ENCODE measurements at regions not wholly inside any gene's neighbourhood (a gene's known extent, or its start where the extent isn't known, plus 50 kb on each side); places are given as distances from the start of the nearest gene placed in this dataset.

DNA sequence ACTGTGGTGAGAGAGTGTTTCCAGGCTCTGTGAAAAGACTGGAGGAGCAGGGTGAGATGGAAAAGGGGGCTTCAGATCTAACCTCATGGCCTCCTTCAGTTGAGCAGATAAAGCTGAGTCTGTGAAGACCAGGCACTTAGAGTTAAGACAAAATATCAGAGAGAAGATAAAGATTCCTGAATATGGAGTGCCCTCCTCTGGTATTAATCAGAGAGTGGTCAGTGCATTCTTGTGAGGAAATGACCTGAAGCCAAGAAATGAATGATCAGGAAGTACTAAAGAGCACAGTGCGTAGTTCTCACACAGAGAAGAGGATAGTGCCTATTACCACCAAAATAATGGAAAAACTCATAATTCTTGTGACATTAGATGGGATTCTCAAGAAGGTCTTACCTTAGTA, 1417.0 kb upstream of the ACO1 start:
- TF ChIP-seq, protein P1, sequence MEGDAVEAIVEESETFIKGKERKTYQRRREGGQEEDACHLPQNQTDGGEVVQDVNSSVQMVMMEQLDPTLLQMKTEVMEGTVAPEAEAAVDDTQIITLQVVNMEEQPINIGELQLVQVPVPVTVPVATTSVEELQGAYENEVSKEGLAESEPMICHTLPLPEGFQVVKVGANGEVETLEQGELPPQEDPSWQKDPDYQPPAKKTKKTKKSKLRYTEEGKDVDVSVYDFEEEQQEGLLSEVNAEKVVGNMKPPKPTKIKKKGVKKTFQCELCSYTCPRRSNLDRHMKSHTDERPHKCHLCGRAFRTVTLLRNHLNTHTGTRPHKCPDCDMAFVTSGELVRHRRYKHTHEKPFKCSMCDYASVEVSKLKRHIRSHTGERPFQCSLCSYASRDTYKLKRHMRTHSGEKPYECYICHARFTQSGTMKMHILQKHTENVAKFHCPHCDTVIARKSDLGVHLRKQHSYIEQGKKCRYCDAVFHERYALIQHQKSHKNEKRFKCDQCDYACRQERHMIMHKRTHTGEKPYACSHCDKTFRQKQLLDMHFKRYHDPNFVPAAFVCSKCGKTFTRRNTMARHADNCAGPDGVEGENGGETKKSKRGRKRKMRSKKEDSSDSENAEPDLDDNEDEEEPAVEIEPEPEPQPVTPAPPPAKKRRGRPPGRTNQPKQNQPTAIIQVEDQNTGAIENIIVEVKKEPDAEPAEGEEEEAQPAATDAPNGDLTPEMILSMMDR (IDR thresholded peaks at IDR 0.05; ENCODE audit: low read length), result no peak
- no peak for TF ChIP-seq EZH2 (IDR thresholded peaks at IDR 0.05; ENCODE audit: borderline replicate concordance, low read length)
